NOMO-1 (cell line): ENCODE measurements at regions not wholly inside any gene's neighbourhood (a gene's known extent, or its start where the extent isn't known, plus 50 kb on each side); places are given as distances from the start of the nearest gene placed in this dataset.
"Not testable (repeated sequence)": the region's sequence is repeated elsewhere in the genome, so short reads cannot be mapped to it uniquely, and the experiment has no call there.

Experiments
- DNase-seq, 2 experiments: peaks; one replicate each; lab custom pipeline; 2025; ENCODE audit not compliant: unreplicated experiment in 2 of 2; lab: John Stamatoyannopoulos, UW

DNA sequence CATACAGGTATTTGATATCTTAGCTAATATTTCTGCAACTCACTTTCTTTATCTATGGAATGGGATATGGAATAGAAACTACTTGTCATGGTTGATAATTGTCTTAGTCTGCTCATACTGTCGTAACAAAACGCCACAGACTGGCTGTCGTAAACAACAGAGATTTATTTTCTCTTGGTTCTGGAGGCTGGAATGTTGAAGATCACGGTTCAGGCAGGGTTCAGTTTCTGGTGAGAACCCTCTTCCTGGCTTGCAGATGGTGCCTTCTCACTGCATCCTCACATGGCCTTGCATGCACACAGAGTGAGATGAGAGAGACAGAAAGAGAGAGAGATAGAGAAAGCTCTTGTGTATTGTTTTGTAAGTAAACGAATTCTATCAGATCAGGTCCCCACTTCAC is 332.7 kb upstream of the MAGI2 start:
- DNase-seq: no peak

DNA sequence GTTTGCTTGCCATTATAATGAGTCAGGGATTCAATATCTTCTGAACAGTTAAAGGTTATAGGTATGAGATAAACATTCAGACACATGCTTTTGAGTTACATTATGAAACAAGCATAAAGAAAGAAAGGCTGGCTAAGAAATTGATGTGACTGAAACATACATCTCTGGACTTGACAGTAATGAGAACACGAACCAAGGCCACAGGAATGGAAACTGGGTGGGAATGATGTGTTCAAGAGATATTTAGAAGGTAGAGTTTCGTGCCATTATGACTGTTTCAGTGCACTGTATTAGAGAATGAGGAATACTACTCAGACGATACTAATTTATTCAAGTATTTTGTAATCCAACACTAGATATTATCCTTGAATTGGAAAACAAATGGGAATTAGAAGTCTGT is 332.1 kb upstream of the MAGI2 start:
- DNase-seq: no peak

DNA sequence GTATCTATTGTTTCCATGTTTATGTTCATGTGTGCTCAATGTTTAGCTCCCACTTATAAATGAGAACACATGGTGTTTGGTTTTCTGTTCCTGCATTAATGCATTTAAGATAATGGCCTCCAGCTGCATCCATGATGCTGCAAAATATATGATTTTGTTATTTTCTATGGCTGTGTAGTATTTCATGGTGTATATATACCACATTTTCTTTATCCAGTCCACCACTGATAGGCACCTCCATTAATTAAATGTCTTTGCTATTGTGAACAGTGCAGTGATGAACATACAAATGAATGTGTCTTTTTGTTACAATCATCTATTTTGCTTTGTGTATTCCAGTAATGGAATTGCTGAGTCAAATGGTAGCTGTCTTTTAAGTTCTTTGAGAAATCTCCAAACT is 329.4 kb upstream of the MAGI2 start:
- DNase-seq: no peak

DNA sequence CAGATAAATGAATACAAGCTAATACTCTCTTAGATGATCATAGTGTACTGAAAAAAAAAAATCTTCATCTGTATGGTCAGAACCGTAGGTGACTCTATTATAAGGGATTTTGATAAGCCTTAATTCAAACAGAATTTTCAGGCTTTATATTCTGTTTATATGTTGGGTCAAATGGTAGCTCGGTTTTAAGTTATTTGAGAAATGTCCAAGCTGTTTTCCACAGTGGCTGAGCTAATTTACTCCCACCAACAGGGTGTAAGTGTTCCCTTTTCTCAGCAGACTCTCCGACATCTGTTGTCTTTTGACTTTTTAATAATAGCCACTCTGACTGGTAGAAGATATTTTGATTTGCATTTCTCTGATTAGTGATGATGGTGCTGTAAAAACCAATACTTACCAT is 328.8 kb upstream of the MAGI2 start:
- no peak for DNase-seq

DNA sequence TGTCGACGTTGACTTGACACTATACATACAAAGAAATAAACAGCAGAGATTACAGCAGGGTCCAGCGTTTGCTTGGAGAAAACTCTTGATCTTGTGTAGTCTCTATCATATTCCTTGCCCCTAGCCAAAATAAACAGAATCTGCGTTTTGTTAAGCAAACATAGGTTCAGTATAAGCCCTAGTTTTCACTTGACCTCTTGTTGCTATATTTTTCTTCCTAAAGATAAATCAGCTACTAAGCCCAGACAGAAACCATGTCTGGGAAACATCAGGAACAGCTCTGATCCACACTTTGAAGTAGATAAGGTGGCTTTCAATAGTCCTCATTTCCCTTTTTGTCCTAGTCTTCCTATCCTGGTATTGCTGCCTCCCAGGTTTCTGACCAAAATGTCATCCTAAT is 328.2 kb upstream of the MAGI2 start:
- no peak for DNase-seq

DNA sequence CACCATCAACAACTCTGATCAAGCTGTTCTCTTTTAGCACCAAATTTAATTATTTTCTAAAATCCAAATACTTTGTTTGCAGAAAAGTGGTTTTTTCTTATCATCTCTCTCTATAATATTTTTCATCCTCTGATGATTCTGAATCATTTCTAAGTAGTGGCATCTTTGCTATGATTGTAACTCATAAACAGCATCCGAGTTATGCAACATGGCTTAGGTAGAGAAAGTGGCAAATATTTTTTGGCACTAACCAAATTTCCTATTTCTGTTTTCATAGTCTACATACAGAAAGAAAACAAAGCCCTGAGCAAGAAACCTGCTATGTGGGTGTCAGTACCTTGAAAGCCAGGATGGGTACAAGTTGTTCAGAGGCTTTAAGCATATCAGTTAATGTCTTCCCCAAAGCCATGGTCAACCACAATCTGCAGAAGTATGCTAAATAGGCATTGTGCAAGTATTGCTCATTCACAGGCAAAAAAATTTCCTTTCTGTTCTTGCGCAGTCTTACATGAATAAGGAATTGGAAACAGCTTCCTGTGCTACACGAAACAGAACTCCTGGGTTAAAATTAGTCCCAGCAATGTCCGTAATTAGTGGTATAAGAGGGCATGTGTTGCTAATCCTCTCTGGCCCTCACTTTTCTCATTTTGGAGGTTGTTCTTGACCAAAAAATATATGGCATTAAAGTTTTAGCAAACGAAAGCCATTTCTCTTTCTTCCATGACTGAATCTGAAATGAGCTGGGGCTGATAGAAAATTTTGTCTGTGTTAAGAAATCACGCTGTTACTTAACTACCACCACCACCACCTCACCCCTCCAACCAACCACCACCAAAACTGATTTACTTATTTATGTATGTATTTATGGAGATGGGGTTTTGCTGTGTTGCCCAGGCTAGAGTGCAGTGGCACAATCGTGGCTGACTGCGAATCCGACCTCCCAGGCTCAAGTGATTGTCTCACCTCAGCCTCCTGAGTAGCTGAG is 325.6 kb upstream of the MAGI2 start:
- peak; percentile 99 to 100 for DNase-seq

DNA sequence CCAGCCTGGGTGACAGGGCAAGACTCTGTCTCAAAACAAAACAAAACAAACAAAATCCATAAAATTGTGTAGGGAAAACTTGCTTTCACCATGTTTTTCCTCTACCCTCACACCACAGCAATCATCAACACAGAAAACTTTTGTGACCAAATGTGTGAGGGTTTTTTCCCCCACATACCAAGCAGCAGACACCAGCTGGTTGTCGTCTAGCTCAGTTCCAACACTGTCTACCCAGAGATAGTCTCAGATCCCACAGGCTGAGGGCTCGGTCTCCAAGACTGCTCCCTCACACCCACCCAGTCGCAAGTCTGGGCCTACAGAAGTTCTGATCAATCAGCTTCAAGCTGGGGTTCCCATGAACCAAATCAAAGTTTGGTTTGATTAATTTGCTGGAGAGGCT is 322.4 kb upstream of the MAGI2 start:
- no peak for DNase-seq

DNA sequence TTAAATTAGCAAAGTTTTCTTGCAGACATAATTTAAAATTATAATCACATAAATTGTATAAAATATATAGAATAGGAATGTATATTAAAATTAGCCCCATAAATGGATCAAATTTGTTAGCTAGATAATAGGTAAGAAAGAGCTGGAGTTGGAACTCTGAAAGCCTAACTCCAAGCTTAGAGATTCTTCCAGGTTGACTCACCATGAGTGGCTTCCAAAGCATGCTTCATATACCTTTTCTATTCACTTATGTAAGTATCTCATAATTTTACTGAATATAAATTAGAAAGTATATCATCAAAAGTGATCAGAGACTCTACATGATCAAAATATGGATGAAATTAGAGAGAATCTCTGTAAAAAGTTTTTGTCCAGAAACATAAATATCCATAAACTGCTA is 320.7 kb upstream of the MAGI2 start:
- DNase-seq: no peak

DNA sequence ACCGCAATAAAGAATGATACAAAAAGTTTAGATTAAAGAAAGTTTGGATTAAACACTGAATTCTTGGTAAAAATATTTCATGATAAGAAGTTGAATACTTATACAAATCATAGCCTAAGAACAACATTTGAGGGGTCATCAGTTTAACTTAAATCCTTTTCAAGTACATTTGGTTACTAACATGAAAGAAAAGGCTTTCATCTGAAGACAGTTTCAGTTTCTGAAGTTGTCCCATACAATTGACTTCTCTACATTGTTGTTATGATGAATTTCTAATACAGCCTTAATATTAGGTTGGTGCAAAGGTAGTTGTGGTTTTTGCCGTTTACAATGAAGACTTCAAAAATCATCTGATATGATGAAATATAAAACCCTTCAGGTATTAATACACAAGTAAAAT is 317.5 kb upstream of the MAGI2 start:
- DNase-seq: no peak

DNA sequence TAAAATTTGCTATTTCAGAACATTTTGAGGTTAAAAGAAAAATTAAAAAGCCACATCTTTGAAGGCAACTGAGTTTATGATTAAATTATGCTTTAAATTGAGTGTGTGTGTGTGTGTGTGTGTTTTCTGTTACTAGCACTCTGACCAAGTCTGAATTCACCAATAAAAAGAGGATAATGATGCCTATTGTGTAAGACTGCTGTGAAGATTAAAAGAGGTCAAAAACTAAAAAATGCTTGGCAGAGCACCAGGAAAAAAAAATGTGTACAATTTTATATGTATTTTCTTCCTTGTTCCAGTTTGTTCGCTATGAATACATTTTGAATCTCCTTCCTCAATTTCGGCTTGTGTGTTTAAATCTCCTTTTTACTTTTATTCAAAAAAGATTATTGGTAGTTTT is 316.6 kb upstream of the MAGI2 start:
- peak; percentile 11 to 57 for DNase-seq

DNA sequence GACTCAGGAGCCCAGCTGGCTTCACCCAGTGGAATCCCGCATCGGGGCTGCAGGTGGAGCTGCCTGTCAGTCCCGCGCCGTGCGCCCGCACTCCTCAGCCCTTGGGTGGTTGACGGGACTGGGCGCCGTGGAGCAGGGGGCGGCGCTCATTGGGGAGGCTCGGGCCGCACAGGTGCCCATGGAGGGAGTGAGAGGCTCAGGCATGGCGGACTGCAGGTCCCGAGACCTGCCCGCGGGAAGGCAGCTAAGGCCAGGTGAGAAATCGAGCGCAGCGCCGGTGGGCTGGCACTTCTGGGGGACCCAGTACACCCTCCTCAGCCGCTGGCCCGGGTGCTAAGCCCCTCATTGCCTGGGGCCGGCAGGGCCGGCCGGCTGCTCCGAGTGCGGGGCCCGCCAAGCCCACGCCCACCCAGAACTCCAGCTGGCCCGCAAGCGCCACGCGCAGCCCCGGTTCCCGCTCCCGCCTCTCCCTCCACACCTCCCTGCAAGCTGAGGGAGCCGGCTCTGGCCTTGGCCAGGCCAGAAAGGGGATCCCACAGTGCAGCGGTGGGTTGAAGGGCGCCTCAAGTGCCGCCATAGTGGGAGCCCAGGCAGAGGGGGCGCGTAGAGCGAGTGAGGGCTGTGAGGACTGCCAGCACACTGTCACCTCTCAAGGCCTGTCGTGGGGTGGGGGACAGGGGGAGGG is 314.6 kb upstream of the MAGI2 start:
- not testable (repeated sequence) for DNase-seq

DNA sequence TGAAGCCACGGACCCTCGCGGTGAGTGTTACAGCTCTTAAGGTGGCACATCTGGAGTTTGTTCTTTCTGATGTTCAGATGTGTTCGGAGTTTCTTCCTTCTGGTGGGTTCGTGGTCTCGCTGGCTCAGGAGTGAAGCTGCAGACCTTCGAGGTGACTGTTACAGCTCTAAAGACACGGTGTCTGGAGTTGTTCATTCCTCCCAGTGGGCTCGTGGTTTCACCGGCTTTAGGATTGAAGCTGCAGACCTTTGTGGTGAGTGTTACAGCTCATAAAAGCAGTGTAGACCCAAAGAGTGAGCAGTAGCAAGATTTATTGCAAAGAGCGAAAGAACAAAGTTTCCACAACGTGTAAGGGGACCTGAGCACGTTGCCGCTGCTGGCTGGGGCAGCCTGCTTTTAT is 313.7 kb upstream of the MAGI2 start:
- not testable (repeated sequence) for DNase-seq

DNA sequence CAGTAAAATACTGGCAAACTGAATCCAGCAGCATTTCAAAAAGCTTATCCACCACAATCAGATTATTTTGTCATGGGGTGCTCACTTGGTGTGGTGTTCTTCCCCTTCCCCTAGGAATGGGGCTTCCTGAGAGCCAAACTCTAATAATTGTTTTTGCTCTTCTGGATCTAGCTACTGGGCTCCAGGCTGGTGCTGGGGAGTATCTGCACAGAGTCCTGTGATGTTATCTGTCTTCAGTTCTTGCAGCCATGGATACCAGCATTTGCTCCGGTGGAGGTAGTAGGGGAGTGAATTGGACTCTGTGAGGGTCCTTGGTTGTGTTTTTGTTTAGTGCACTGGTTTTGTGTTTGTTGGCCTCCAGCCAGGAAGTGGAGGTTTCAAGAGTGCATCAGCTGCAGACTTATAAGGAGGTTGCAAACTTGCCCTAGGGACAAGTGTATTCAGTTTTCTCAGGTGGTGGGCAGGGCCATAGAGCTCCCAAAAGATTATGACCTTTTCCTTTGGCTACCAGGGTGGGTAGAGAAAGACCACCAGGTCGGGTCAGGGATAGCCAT is 308.5 kb upstream of the MAGI2 start:
- DNase-seq: no peak

DNA sequence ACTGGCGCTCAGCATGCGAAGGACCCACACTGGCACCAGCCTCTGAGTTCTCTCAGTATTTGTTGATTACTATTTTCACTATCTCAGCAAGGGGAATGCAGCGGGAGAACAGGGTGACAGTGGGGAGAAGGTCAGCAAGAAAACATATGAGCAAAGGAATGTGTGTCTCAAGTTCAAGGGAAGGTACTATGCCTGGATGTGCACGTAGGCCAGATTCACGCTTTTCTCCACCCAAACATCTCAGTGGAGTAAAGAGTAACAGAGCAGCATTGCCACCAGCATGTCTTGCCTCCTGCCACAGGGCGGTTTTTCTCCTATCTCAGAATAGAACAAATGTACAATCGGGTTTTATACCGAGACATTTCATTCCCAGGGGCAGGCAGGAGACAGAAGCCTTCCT is 297.5 kb upstream of the MAGI2 start:
- not testable (repeated sequence) for DNase-seq

DNA sequence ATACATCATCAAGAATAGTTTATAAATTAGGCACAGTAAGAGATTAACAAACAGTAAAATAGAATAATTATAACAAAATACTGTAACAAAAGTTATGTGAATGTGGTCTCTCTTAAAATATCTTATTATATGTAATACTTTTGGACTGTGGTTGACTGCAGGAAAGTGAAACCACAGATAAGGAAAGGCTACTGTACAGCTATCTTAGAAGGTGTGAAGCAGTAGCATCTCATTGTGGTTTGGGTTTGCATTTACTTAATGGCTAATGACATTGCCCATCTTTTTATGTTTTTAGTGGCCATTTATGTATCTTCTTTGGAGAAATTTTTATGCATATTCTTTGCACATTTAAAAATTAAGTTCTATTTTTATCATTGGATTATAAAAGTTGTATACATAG is 296.4 kb upstream of the MAGI2 start:
- no peak for DNase-seq

DNA sequence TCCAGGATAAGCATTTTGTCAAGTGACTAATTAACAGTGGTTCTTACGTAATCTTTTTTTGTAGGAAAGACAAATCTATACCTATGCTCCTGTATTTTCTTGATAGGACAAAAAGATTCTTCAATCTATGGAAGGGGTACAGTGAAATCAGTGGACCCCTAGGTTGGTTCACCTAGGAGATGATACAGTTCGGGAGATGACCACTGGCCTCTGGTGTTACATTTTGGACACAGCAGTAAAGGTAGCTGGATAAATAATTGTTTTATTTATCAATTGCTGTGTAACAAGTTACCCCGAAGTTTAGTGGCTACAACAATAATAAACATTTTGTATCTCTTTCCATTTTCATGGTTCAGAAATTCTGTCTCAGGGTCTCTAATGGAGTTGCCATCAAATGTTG is 288.2 kb upstream of the MAGI2 start:
- no peak for DNase-seq

DNA sequence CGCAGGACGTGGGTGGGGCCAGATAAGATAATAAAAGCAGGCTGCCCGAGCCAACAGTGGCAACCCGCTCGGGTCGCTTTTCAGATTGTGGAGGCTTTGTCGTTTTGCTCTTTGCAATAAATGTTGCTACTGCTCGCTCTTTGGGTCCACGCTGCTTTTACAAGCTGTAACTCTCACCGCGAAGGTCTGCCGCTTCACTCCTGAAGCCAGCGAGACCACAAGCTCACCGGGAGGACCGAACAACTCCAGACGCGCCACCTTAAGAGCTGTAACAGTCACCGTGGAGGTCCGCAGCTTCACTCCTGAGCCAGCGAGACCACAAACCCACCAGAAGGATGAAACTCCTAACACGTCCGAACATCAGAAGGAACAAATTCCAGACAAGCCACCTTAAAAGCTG is 286.6 kb upstream of the MAGI2 start:
- no peak for DNase-seq

DNA sequence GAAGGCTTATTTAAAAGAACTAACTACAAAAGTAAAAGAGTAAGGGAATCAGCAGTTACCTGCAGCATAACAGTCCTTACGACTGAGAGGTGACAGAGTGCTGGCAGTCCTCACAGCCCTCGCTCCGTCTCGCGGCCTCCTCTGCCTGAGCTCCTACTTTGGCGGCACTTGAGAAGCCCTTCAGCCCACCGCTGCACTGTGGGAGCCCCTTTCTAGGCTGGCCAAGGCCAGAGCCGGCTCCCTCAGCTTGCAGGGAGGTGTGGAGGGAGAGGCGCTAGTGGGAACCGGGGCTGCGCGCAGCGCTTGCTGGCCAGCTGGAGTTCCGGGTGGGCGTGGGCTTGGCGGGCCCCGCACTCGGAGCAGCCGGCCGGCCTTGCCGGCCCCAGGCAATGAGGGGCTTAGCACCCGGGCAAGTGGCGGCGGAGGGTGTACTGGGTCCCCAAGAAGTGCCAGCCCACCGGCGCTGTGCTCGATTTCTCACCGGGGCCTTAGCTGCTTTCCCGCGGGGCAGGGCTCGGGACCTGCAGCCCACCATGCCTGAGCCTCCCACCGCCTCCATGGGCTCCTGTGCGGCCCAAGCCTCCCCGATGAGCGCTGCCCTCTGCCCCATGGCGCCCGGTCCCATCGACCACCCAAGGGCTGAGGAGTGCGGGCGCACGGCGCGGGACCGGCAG is 285.7 kb upstream of the MAGI2 start:
- not testable (repeated sequence) for DNase-seq

DNA sequence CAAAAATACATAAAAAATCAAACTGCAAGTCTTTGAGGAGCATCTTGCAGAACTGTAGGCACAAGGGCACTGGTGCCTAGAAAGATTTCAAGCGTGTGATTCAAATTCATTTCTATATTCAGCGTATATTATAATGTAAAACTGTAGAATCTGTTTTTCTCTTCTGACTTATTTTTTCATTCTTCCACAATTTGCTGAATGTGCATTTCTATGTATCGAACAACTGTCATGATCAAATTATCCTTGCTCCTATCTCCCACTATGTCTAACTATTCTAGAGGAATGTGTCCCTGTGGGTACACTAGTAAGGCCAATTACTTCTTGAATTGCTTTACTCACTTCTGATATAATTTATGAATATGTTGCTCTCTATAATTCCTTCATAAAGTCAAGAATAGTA is 283.0 kb upstream of the MAGI2 start:
- DNase-seq: no peak

DNA sequence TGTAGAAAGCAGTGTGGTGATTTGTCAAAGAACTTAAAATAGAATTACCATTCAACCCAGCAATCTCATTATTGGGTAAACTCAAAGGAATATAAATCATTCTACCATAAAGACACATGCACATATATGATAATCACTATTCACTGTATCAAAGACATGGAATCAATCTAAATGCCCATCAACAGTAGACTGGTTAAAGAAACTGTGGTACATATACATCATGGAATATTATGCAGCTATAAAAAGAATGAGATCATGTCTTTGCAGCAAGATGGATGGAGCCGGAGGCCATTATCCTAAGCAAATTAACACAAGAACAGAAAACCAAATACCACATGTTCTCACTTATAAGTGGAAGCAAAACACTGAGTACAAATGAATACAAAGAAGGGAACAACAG is 281.5 kb upstream of the MAGI2 start:
- DNase-seq: no peak

DNA sequence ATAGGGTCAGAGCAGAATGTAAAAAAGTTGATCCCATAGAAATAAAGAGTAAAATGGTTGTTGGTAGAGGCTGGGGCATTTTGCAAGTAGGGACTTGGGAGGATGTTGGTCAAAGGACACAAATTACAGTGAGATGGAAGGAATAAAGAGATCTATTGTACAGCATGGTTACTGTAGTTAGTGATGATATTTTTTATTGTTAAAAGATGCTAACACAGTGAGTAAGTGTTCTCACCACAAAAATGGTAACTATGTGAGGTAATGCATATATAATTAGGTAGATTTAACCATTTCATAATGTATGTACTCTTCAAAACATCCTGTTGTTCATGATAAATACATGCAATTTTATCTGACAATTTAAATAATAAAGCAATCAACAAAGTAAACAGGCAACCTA is 280.7 kb upstream of the MAGI2 start:
- no peak for DNase-seq
